Brain microvascular endothelial cell (primary cell): ENCODE measurements at regions not wholly inside any gene's neighbourhood (a gene's known extent, or its start where the extent isn't known, plus 50 kb on each side); places are given as distances from the start of the nearest gene placed in this dataset.
"Not testable (repeated sequence)": the region's sequence is repeated elsewhere in the genome, so short reads cannot be mapped to it uniquely, and the experiment has no call there.

ENCODE experiments used
- DNase-seq: peaks from one replicate; pipeline ENCODE4 v3.0.0-alpha.2; 2020
- H3K27ac ChIP-seq: fragments of 250-450 bp; sonication (Bioruptor Pico); 2 replicates; pipeline ENCODE4 v1.5.1; 2020; ENCODE audit warnings: mild to moderate bottlenecking, moderate library complexity
- H3K27me3 ChIP-seq: fragments of 250-450 bp; sonication (Bioruptor Pico); replicated peaks from 2 replicates; pipeline ENCODE4 v1.5.1; 2020; ENCODE audit warnings: mild to moderate bottlenecking
- H3K36me3 ChIP-seq: fragments of 250-450 bp; sonication (Bioruptor Pico); replicated peaks from 2 replicates; pipeline ENCODE4 v1.5.1; 2020; ENCODE audit warnings: mild to moderate bottlenecking
- H3K4me3 ChIP-seq: 2 replicates; pipeline ENCODE4 v1.5.1; 2011; ENCODE audit warnings: low read depth, mild to moderate bottlenecking, control low read depth, low read length, moderate library complexity
- CTCF ChIP-seq: IDR thresholded peaks from 2 replicates; pipeline ENCODE4 v1.5.1; 2011; ENCODE audit warnings: low read depth, mild to moderate bottlenecking, moderate library complexity, low read length, control low read depth, inconsistent platforms; ENCODE audit errors: missing control alignments
- in situ Hi-C: cut with HindIII; loops from 2 replicates; pipeline ENCODE4 v1.10.0; 2017; ENCODE audit warnings: low sequenced_read_pairs, low pct_ligation_motif_present

GRCh38 chr19:20470345-20471135 lies 95.0 kb downstream of the ZNF737 start:
- TF ChIP-seq CTCF, result no peak
- in situ Hi-C loops, result no loop called here
- H3K36me3 ChIP-seq, result no peaks in the 10 kb centered on the region

GRCh38 chr19:20466638-20466990 lies 99.0 kb downstream of the ZNF737 start:
- DNase-seq, in situ Hi-C loops, H3K4me3 ChIP-seq, H3K27me3 ChIP-seq, H3K36me3 ChIP-seq, H3K27ac ChIP-seq: not testable (repeated sequence)

More at GRCh38 chr19:20470345-20471135, 95.0 kb downstream of the ZNF737 start:
- DNase-seq, result no peak
- Histone ChIP-seq H3K27ac (no peak overlapping the region), H3K27me3 (no peaks in the 10 kb centered on the region), H3K4me3 (no peak overlapping the region)

GRCh38 chr19:20465922-20466637 lies 99.5 kb downstream of the ZNF737 start:
- H3K27me3 ChIP-seq, DNase-seq, H3K4me3 ChIP-seq, in situ Hi-C loops, H3K36me3 ChIP-seq, H3K27ac ChIP-seq: not testable (repeated sequence)

GRCh38 chr19:20453425-20453935 lies 112.1 kb downstream of the ZNF737 start:
- no peak overlapping the region for H3K4me3 ChIP-seq
- DNase-seq, result no peak
- in situ Hi-C loops, result no loop called here
- no peak for TF ChIP-seq CTCF
- no peaks in the 10 kb centered on the region for H3K27me3 ChIP-seq
- H3K36me3 ChIP-seq, result no peaks in the 10 kb centered on the region
- H3K27ac ChIP-seq, result no peak overlapping the region

- DNase-seq, result no peak
- Histone ChIP-seq H3K36me3 (no peaks in the 10 kb centered on the region), H3K27ac (no peak overlapping the region), H3K27me3 (no peaks in the 10 kb centered on the region), H3K4me3 (no peak overlapping the region)
- in situ Hi-C loops, result no loop called here
- TF ChIP-seq CTCF, result no peak
These were observed 121.2 kb downstream of the ZNF737 start for GRCh38 chr19:20444202-20444885.

- H3K27me3 ChIP-seq, H3K4me3 ChIP-seq, in situ Hi-C loops, H3K27ac ChIP-seq, H3K36me3 ChIP-seq, DNase-seq: not testable (repeated sequence)
These were observed 133.2 kb downstream of the ZNF737 start for GRCh38 chr19:20432266-20432842.

- DNase-seq, result no peak
- in situ Hi-C loops, result no loop called here
- no peaks in the 10 kb centered on the region for H3K27me3 ChIP-seq
- no peak overlapping the region for H3K4me3 ChIP-seq
- H3K27ac ChIP-seq, result no peak overlapping the region
- TF ChIP-seq CTCF, result no peak
- no peaks in the 10 kb centered on the region for H3K36me3 ChIP-seq
These were observed 133.8 kb downstream of the ZNF737 start for GRCh38 chr19:20431826-20432225.
